Ovary (tissue), 7 donors: ENCODE measurements at regions not wholly inside any gene's neighbourhood (a gene's known extent, or its start where the extent isn't known, plus 50 kb on each side); places are given as distances from the start of the nearest gene placed in this dataset.

Source experiments
- DNase-seq, 5 donors: peaks; one replicate each; pipeline ENCODE4 v3.0.0-alpha.2; 2019 to 2020
- H3K27ac ChIP-seq, 2 donors: fragments of 200-600 bp; one replicate each; pipeline versions ENCODE4 v1.5.1 to v1.8.0; 2019 to 2022
- H3K27me3 ChIP-seq: fragments of 200-600 bp; one replicate; pipeline ENCODE4 v1.8.0; 2022
- H3K36me3 ChIP-seq: fragments of 200-600 bp; sonication (generic); one replicate; pipeline ENCODE4 v1.5.1; 2019
- H3K4me1 ChIP-seq: one replicate; pipeline ENCODE4 v1.8.1; 2013; ENCODE audit warnings: mild to moderate bottlenecking, moderate library complexity; ENCODE audit not compliant: insufficient read depth
- H3K4me3 ChIP-seq: fragments of 200-600 bp; sonication (generic); one replicate; pipeline ENCODE4 v1.5.1; 2017
- H3K9me3 ChIP-seq, 2 donors: fragments of 200-600 bp in 1 of 2; sonication (generic) in 1 of 2; one replicate each; pipeline versions ENCODE4 v1.5.1 to v1.8.1; 2013 to 2019; ENCODE audit warnings: mild to moderate bottlenecking in 1 of 2, moderate library complexity in 1 of 2
- CTCF ChIP-seq, 3 donors: fragments of 450-650 bp in 2 of 3; fragments of 200-600 bp in 1 of 3; IDR thresholded peaks; one replicate each; pipeline versions ENCODE4 v1.5.1 to v1.8.0; 2016 to 2022; ENCODE audit warnings: antibody characterized with exemption in 3 of 3, mild to moderate bottlenecking in 1 of 3
- EP300 ChIP-seq: sonication (generic); formaldehyde crosslinking; IDR thresholded peaks from one replicate; pipeline ENCODE4 v1.6.1; 2017; ENCODE audit warnings: antibody characterized with exemption
- POLR2A ChIP-seq: fragments of 450-650 bp; IDR thresholded peaks from one replicate; pipeline ENCODE4 v1.6.1; 2017; ENCODE audit warnings: antibody characterized with exemption, mild to moderate bottlenecking, moderate library complexity
- WGBS, 3 donors: extraction: QIAGEN DNeasy Blood & Tissue Kit in 1 of 3; methylation state at CpG; one replicate each; pipeline versions ENCODE4 v1.1.5 to v1.1.7; 2013 to 2017; 5-methylcytosine and 5-hydroxymethylcytosine counted together
- intact Hi-C, 4 donors: fragments of 100-400 bp; cut with DNase I; formaldehyde crosslinking; loops; one replicate each; pipeline versions ENCODE4 v1.11.0 to v1.15.1; 2022 to 2023
- donor health status: DM: no; HTN: no; CAD: no; lungs with moderate emphysema.
- donor health status: DM: no; HTN: no; CAD: no.
- donor health status: Bipolar disorder and iron deficiency.
- donor health status: DM: no; HTN: no; CAD: no.
- donor health status: DM: yes; HTN: yes; CAD: no.

DNA sequence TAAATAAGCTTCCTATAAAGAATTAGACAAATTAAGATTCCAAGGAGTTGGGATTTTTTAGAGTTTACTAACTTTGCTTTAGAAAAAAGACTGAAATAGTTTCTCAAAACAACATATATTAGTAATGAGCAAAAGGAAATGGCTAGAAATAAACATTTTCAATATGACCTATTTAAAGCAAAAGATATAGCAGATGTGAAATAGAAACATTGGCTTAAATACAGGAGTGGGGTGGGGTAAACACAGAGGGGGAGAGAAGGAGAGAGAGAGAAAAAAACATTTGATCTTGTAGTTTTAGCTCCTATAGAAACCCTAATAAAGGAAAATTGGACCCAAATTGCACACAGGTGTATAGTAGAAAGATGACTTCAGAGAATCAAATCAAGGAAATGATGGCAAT lies 794.5 kb downstream of the MED13L start:
- Histone ChIP-seq H3K4me1 (no peaks in the 10 kb centered on the region), H3K4me3 (no peak overlapping the region), H3K27me3 (no peaks in the 10 kb centered on the region), H3K27ac (no peak overlapping the region), H3K36me3 (no peaks in the 10 kb centered on the region), H3K9me3 (no peaks in the 10 kb centered on the region)
- DNase-seq, result no peak
- TF ChIP-seq CTCF (IDR thresholded peaks at IDR 0.05), result no peak
- TF ChIP-seq POLR2A, result no peak
- TF ChIP-seq EP300, result no peak
- intact Hi-C loops, result no loop called here

DNA sequence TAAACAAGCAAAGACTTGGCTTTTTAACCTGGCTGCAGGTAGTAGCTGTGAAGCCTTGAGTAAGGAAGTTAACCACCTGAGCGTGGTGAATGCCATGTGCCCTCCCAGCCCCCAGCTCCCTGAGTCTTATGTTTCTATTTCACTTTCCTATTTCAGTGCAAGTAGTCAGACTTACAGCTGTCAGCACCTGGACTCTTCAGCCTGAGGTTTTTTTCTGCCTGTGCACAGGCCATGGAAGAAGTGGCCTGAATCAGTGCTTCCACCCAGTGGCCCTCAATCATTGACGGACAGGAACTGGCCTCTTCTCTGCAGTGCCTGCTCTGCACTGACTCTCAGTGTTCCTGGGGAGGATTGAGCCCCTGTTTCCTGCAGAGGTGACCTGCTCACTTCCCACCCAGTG lies 796.4 kb downstream of the MED13L start:
- Histone ChIP-seq H3K4me1 (no peaks in the 10 kb centered on the region), H3K4me3 (no peak overlapping the region), H3K36me3 (no peaks in the 10 kb centered on the region), H3K27me3 (no peaks in the 10 kb centered on the region), H3K9me3 (no peaks in the 10 kb centered on the region), H3K27ac (no peak overlapping the region)
- DNase-seq, result no peak
- intact Hi-C loops, result no loop called here
- TF ChIP-seq EP300 (no peak), CTCF (IDR thresholded peaks at IDR 0.05) (no peak), POLR2A (no peak)
- 47 to 79% (median 48%) methylated on average over 2 of the region's 2 CpGs for WGBS, 3 donors

DNA sequence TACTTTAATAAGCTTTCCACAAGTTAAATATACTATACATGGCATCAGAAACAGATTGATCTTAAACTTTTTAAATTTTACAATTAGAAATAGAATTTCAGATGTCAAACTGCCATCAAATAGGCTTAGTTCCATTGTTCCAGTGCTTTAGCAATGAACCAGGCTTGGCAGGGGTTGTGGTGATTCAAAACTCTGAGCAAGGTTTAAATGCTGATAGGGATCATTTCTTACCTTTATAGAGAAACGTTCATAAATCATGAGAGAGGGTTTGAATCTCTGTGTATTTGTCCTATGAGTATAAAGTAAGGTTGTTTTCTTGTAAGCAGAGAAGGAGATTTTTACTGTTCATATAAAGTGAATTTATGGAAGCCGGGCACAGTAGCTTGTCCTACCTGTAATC lies 794.5 kb upstream of the TBX3 start:
- H3K9me3 ChIP-seq, result no peaks in the 10 kb centered on the region
- no peaks in the 10 kb centered on the region for H3K36me3 ChIP-seq
- no peak for TF ChIP-seq EP300
- TF ChIP-seq POLR2A, result no peak
- no peak for TF ChIP-seq CTCF (IDR thresholded peaks at IDR 0.05)
- no peak for DNase-seq
- no peak overlapping the region for H3K27ac ChIP-seq
- H3K27me3 ChIP-seq, result no peaks in the 10 kb centered on the region
- WGBS, 3 donors, result 69 to 81% (median 76%) methylated on average over 2 of the region's 2 CpGs
- H3K4me1 ChIP-seq, result no peaks in the 10 kb centered on the region
- intact Hi-C loops, result no loop called here
- H3K4me3 ChIP-seq, result no peak overlapping the region

DNA sequence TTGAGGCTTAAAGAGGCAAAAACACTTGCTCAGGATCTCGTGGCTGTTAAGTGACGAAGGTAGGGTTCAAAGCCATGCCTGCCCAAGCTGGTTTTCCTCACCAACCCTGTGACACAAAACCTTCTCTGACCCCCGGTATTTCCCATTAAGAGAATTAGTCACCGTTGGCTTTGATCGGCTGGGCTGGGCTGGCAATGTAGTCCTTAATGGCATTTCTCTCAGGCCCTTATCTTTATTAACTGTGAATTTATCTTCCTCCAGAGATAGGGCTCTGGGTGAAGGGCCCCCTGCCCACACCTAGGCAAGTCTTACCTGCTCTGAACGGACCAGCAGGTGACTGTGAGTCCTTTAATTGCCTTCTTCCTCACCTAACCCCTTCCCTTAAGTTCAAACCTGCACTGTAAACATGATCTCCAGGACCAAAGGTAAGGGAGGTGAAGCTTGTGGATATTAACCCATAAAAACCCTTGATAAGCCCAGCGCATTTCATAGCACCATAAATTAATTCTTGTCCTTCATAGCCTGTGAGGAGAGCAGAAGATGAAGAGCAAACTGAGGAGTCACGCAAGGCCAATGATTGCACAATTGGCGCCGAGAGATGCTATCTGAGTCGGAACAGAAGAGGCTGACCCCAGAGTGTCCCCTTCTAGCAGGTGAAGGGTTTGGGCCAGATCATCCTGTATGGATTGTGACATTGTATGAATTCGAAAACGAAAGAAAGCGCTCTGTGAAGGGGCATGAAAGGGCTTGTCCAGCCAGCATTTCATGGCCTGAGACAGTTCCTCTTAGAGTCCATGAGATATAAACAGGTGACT lies 790.8 kb upstream of the TBX3 start:
- no peaks in the 10 kb centered on the region for H3K4me1 ChIP-seq
- H3K9me3 ChIP-seq, result no peaks in the 10 kb centered on the region
- DNase-seq, result no peak
- WGBS, 3 donors, result 85 to 87% (median 86%) methylated on average over 14 of the region's 14 CpGs
- TF ChIP-seq CTCF (IDR thresholded peaks at IDR 0.05) (no peak), POLR2A (no peak), EP300 (no peak)
- no peaks in the 10 kb centered on the region for H3K27me3 ChIP-seq
- H3K36me3 ChIP-seq, result no peaks in the 10 kb centered on the region
- no peak overlapping the region for H3K27ac ChIP-seq
- intact Hi-C loops, result no loop called here
- H3K4me3 ChIP-seq, result no peak overlapping the region
